DND-41 (cell line): ENCODE measurements at regions not wholly inside any gene's neighbourhood (a gene's known extent, or its start where the extent isn't known, plus 50 kb on each side); places are given as distances from the start of the nearest gene placed in this dataset.
"Not testable (repeated sequence)": the region's sequence is repeated elsewhere in the genome, so short reads cannot be mapped to it uniquely, and the experiment has no call there.

ENCODE experiments used
- EZH2 ChIP-seq: IDR thresholded peaks from 3 replicates; pipeline ENCODE4 v1.6.1; 2012; ENCODE audit warnings: borderline replicate concordance, low read depth, mild to moderate bottlenecking, moderate library complexity, low read length, inconsistent platforms; ENCODE audit not compliant: severe bottlenecking
- TF ChIP-seq, protein P1 (sequence below): IDR thresholded peaks from 2 replicates; pipeline ENCODE4 v1.5.1; 2012; ENCODE audit warnings: borderline replicate concordance, low read length, moderate library complexity, mild to moderate bottlenecking; ENCODE audit not compliant: poor library complexity, severe bottlenecking; ENCODE audit errors: extremely low read depth

DNA sequence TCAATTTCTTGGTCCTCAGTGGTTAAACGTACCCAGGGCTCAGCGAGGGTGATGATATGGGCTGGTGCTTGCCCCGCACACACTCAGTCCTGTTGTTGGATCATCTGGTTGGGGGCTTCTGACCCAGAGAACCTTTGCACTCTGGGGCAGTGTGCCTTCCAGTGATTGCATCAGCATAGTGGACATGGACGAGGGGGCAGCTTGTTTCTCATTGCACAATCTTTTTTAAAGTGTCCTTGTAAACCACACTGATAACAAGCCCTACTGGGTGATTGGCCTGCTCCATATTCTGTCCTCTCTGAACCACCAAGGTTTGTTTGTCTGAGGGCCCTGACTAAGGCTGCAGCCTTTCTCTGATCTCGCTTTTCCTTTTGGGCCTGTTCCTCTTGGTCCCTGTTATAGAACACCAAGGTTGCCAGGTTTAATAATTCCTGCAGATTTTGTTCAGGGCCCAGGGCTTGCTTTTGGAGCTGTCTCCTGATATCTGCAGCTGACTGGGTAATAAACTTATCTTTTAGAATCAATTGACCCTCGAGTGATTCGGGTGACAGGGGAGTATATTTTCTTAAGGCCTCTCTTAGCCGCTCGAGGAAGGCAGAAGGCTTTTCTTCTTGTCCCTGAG is 101.6 kb downstream of the SH3GLB1 start:
- TF ChIP-seq, protein P1, sequence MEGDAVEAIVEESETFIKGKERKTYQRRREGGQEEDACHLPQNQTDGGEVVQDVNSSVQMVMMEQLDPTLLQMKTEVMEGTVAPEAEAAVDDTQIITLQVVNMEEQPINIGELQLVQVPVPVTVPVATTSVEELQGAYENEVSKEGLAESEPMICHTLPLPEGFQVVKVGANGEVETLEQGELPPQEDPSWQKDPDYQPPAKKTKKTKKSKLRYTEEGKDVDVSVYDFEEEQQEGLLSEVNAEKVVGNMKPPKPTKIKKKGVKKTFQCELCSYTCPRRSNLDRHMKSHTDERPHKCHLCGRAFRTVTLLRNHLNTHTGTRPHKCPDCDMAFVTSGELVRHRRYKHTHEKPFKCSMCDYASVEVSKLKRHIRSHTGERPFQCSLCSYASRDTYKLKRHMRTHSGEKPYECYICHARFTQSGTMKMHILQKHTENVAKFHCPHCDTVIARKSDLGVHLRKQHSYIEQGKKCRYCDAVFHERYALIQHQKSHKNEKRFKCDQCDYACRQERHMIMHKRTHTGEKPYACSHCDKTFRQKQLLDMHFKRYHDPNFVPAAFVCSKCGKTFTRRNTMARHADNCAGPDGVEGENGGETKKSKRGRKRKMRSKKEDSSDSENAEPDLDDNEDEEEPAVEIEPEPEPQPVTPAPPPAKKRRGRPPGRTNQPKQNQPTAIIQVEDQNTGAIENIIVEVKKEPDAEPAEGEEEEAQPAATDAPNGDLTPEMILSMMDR: not testable (repeated sequence)
- TF ChIP-seq EZH2: not testable (repeated sequence)
